GM10266 (cell line): ENCODE measurements at regions not wholly inside any gene's neighbourhood (a gene's known extent, or its start where the extent isn't known, plus 50 kb on each side); places are given as distances from the start of the nearest gene placed in this dataset.

Source experiments
- DNase-seq: peaks from one replicate; pipeline ENCODE4 v3.0.0; 2012; ENCODE audit errors: extremely low spot score
- TF ChIP-seq, protein P1 (sequence below): IDR thresholded peaks from 2 replicates; pipeline ENCODE4 v1.5.1; 2012; ENCODE audit warnings: mild to moderate bottlenecking, low read depth; ENCODE audit not compliant: control insufficient read depth, insufficient read depth; ENCODE audit errors: missing control alignments

DNA sequence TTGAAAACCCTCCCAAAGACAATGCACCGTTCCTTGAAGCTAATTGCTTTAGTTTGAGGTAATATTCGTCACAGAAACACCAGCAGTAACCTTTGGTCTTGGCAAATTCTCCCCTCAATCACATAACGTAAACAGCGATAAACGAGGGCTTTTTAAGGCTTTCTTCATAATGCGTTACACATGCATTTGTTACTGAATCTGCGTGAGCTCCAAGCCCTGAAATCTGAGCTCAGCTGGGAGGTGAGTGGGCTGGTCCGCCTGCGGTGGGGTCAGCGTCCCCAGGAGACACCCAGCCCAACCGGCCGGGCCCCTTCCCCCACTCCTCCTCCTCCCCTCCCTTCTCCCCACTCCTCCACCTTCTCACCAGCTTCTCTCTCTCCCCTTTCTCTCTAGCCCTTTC, 91.1 kb downstream of the BARX1 start:
- TF ChIP-seq, protein P1, sequence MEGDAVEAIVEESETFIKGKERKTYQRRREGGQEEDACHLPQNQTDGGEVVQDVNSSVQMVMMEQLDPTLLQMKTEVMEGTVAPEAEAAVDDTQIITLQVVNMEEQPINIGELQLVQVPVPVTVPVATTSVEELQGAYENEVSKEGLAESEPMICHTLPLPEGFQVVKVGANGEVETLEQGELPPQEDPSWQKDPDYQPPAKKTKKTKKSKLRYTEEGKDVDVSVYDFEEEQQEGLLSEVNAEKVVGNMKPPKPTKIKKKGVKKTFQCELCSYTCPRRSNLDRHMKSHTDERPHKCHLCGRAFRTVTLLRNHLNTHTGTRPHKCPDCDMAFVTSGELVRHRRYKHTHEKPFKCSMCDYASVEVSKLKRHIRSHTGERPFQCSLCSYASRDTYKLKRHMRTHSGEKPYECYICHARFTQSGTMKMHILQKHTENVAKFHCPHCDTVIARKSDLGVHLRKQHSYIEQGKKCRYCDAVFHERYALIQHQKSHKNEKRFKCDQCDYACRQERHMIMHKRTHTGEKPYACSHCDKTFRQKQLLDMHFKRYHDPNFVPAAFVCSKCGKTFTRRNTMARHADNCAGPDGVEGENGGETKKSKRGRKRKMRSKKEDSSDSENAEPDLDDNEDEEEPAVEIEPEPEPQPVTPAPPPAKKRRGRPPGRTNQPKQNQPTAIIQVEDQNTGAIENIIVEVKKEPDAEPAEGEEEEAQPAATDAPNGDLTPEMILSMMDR, result no peak
- DNase-seq, result no peak

DNA sequence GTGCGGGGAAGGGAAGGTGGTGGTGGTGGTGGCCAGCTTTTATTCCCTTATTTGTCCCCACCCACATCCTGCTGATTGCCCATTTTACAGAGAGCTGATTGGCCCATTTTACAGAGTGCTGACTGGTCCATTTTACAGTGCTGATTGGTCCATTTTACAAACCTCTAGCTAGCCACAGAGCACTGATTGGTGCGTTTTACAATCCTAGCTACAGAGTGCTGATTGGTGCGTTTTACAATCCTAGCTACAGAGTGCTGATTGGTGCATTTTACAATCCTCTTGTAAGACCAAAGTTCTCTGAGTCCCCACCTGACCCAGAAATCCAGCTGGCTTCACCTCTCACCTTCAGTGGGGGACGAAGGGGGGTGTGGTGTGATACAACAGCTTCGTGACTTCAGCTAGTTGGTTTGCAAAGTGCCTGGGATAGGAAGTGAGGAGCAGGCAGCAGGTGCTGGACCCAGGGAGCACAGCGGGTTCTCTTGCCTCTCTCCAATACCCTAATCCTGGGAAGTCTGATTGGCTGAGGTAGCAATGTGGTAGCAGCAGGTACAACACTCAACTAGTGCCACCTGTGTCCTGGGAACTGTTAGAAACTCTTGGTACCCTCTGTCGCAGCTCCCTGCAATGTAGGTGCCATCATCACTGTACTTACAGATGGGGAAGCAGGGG, 92.1 kb downstream of the BARX1 start:
- TF ChIP-seq, protein P1, result no peak
- DNase-seq, result no peak

DNA sequence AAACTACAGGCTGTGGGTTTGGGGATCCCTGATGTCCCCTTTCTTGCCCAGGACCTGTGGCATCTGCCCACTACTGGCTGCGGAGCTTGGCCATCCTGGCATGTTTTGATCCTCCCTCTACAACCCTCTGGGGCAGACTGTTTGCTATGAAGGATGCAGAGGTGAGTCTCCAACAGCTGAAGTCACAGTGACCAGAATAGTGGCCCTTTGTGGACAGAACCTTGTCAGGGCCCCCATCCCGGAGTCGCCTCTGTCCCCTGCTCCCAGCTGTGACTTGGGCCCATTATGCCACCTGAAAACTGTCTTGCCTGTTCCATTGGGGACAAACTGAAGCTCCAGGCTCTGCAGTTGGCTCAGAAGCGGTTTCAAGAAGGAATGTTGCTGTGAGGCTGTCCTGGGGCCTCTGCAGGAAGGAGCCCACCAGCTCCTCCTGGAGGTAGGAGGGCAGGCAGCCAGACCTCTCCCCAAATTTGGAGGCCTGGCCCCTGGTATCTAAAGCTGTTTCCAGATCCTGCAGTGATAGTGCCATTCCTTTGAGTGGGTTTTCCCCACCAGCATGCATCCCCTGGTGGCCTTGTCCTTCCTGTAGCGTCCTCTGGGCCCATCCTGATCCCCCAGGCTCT, 93.3 kb downstream of the BARX1 start:
- TF ChIP-seq, protein P1, result no peak

DNA sequence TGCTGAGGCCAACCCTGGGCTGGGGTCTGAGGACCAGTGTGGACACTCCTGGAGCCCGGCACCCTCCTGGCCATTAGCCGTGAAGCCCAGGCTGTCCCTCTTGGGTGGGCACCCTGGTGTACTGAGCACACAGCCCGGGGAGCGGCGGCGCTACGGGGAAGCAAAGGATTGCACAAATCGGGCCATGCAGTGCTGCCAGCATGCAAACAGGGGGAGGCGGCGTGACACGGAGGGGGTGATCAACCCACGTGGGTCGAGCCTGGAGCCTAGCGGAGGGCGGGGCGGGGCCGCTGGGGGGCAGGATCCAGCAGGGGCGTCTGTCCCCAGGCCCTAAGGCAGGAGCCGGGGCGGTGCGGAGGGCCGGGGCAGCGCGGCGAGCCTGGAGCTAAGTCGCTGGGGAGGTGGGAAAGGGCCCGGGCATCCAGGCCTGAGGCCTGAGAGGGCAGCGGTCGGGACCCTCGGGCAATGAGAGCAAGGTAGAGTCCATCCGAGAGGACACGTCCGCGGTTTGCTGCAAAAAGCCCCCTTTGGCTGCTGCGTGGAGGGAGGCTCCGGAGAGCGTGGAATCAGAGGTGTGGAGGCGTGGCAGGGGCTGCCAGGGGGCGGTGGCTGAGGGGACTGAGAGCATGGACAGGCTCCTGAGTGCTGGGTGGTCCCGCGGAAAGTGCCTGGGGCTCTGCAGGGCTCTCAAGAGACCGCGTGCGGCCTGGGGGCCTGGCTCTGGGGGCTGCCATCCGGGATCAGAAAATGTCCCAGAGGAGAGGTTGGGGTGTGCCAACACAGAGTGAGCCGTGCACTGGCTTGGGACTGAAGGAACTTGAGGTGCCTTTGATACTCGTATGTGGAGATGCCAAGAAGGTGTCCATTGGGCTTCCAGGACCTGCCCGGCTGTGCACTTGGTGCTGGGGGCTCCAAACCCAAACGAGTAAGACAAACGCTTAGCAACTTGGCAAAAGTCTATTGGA, 94.2 kb downstream of the BARX1 start:
- TF ChIP-seq, protein P1, result no peak
- no peak for DNase-seq

More for the DNA sequence above, 93.3 kb downstream of the BARX1 start:
- DNase-seq, result peak; percentile 10

DNA sequence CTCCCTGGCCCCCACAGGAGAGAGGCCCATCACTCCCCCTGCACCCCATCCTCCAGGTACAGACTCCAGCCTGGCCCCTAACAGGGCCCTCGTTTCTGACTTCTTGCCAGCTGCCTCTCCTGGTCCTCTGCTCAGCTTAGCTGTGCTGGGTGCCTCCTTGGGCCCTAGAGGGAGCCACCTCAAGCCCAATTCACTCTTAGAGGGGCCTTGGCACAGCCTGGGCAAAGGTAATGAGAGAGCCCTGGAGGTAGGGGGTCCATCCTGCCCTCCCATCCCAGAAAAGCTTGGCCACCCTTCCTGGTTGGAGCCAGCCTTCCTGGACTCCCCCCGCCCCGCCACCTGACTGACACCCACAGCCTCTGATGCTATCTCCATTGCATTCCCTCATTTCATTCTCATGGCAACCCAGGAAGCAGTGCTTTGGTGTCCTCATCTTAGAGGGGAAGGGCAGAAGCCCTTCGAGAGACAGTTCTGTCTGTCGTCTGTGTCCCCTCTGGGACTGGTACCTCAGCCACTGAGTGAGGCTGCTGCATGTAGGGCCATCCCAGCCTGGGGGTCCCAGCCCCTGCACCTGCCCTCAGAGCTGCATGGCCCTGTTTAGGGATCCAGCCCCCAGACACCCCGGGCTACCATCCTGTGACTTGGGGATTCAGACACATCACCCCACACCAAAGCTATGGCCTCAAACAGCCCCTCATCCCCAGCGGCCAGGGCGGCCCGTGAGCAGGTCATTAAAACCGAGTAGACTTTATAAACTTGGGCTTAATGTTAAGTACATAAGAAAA, 95.5 kb downstream of the BARX1 start:
- DNase-seq, result no peak
- TF ChIP-seq, protein P1, result no peak

DNA sequence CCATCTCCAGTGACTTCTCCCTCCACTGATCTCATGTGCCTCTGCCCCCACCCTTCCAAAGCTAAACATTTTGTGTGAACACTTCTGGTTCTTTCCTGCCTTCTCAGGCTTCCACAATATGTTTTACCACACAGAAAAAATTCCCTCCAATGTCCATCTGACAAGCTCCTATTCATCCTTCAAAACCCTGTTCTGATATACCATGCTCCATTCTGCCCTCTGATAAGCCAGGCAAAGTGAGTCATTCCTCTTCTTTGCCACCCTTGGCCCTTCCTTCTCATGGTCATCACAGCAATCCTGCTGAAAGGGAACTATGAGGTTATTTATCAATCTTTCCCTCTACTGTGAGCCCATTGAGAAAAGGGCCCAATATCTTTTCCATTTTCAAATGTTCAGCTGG, 97.6 kb downstream of the BARX1 start:
- TF ChIP-seq, protein P1, result no peak
- no peak for DNase-seq
